ENCODE measurements at regions not wholly inside any gene's neighbourhood (a gene's known extent, or its start where the extent isn't known, plus 50 kb on each side); places are given as distances from the start of the nearest gene placed in this dataset.

DNA sequence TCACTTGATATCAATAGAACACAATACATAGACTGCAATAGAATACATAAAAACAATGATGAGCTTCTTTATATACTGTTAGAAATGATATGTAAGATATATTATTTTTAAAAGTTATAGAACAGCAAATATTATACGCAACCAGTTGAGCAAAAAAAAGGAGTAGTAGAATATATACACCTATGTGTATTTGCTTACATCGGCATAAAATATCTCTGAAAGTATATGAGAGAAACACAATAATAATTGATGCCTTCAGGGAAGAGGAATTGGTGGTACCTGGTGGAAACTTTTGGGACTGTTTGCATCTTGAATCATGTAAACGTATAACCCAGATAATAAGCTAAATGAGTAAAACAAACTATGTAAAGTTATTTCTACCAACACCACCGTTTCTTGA is 418.4 kb upstream of the DCN start:
- Mint-ChIP-seq H3K27ac (no peak overlapping the region), H3K4me1 (peaks cover 5% of the 10 kb centered on the region), H3K36me3 (ENCODE audit: low read depth) (peaks cover 7% of the 10 kb centered on the region), H3K27me3 (ENCODE audit: low read depth, poor library complexity) (peaks cover 2% of the 10 kb centered on the region), H3K4me3 (no peak overlapping the region), H3K9me3 (peaks cover 21% of the 10 kb centered on the region)
- DNase-seq = no peak
- TF ChIP-seq, protein P1, sequence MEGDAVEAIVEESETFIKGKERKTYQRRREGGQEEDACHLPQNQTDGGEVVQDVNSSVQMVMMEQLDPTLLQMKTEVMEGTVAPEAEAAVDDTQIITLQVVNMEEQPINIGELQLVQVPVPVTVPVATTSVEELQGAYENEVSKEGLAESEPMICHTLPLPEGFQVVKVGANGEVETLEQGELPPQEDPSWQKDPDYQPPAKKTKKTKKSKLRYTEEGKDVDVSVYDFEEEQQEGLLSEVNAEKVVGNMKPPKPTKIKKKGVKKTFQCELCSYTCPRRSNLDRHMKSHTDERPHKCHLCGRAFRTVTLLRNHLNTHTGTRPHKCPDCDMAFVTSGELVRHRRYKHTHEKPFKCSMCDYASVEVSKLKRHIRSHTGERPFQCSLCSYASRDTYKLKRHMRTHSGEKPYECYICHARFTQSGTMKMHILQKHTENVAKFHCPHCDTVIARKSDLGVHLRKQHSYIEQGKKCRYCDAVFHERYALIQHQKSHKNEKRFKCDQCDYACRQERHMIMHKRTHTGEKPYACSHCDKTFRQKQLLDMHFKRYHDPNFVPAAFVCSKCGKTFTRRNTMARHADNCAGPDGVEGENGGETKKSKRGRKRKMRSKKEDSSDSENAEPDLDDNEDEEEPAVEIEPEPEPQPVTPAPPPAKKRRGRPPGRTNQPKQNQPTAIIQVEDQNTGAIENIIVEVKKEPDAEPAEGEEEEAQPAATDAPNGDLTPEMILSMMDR (IDR thresholded peaks at IDR 0.05) = no peak

DNA sequence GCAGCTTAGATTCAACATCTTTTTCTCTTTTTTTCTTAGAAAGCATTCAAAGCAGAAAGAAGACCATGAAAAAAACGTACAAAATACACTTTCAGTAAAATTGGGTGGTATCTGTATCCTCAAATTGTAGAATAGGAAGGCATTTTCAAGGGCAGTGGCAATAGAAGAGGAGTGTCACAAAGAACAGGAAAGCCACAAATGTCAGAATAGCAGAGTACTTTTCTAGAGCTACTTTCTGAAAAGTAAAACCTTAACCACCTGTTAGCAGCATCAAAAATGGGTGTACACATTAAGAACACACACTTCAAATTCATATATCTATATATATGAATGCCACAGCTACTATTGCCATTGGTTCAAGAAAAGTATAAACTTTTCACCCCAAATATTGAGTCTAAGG is 412.1 kb upstream of the DCN start:
- TF ChIP-seq, protein P1 (IDR thresholded peaks at IDR 0.05) = no peak
- peaks cover 16% of the 10 kb centered on the region for H3K9me3 Mint-ChIP-seq
- H3K4me1 Mint-ChIP-seq = no peaks in the 10 kb centered on the region
- H3K36me3 Mint-ChIP-seq (ENCODE audit: low read depth) = peaks cover 5% of the 10 kb centered on the region
- H3K4me3 Mint-ChIP-seq = no peak overlapping the region
- no peak overlapping the region for H3K27ac Mint-ChIP-seq
- no peaks in the 10 kb centered on the region for H3K27me3 Mint-ChIP-seq (ENCODE audit: low read depth, poor library complexity)
- DNase-seq = no peak

DNA sequence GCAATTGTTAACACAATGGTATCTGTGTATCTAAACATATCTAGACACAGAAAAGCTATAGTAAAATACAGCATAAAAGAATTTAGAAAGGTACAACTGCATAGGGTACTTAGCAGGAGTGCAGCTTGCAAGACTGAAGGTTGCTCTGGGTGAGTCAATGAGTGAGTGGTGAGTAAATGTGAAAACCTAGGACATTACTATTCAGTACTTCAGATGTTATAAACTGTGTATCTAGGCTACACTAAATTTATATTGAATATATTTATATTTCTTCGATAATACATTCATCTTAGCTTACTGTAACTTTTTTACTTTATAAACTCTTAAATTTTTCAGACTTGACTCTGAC is 409.0 kb upstream of the DCN start:
- Mint-ChIP-seq H3K4me1 (peaks cover 6% of the 10 kb centered on the region), H3K27ac (no peak overlapping the region), H3K27me3 (ENCODE audit: low read depth, poor library complexity) (no peaks in the 10 kb centered on the region), H3K36me3 (ENCODE audit: low read depth) (no peaks in the 10 kb centered on the region), H3K9me3 (no peaks in the 10 kb centered on the region), H3K4me3 (no peak overlapping the region)
- TF ChIP-seq, protein P1 (IDR thresholded peaks at IDR 0.05) = no peak
- DNase-seq = no peak

DNA sequence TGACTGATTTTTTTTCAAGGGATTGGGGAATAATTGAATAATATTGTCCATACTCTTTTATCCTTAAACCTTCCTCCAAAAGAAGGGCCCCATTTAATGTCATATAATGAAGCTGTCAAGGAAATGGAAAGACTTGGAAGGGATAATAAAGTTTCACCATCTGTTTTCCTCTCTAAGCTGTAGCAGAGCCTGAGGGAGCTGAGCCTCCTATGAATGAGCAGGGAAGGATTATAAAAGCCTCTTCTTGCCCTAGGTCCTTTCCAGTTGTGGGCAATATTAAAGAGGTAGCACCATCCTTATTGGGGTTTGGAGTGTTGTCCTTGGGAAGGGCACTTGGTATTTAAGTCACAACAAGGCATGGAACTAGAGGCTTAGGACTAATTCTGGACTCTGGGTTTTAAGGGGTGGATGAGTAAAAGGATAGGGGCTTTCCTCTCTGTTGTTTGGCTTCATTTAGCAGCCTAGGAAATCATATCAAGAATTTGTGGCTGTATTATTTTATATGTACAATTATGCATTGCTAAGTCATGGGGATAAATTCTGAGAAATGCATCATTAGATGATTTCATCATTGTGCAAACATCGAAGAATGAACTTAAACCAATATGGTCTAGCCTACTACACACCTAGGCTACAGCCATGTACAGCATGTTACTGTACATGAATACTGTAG is 408.5 kb upstream of the DCN start:
- H3K4me3 Mint-ChIP-seq = no peak overlapping the region
- TF ChIP-seq, protein P1 (IDR thresholded peaks at IDR 0.05) = no peak
- H3K27ac Mint-ChIP-seq = no peak overlapping the region
- no peaks in the 10 kb centered on the region for H3K36me3 Mint-ChIP-seq (ENCODE audit: low read depth)
- H3K9me3 Mint-ChIP-seq = no peaks in the 10 kb centered on the region
- no peaks in the 10 kb centered on the region for H3K27me3 Mint-ChIP-seq (ENCODE audit: low read depth, poor library complexity)
- H3K4me1 Mint-ChIP-seq = peaks cover 6% of the 10 kb centered on the region
- no peak for DNase-seq

DNA sequence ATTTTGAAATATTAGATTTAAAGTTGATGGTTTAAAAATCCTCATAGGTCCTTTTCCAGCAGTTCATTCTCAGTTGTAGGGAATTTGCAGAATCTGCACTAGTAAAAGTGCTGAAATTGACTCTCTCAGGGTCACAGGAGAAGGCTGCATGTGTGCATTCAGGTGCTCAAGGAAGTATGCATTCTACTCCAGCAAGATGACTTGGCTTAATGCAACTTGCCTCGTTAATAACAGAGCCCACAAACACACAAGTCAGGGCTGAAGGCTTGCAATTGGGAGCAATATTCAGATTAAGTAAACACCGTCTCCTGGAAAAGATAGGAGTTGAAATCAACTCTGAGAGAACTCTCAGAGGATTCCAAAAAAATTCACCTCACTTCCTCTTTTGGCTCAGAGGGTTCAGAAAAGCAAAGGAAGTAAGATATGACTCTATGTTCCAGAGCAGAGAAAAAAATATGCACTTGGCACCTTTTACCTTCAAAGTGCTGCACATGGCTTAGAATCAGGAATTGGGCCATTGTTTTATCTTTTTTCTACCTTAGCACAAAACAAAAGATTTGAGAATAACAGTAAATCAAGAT is 406.3 kb upstream of the DCN start:
- Mint-ChIP-seq H3K27me3 (ENCODE audit: low read depth, poor library complexity) (no peaks in the 10 kb centered on the region), H3K27ac (no peak overlapping the region), H3K36me3 (ENCODE audit: low read depth) (no peaks in the 10 kb centered on the region), H3K4me1 (peaks cover 6% of the 10 kb centered on the region), H3K9me3 (no peaks in the 10 kb centered on the region), H3K4me3 (no peak overlapping the region)
- TF ChIP-seq, protein P1 (IDR thresholded peaks at IDR 0.05) = no peak
- no peak for DNase-seq

DNA sequence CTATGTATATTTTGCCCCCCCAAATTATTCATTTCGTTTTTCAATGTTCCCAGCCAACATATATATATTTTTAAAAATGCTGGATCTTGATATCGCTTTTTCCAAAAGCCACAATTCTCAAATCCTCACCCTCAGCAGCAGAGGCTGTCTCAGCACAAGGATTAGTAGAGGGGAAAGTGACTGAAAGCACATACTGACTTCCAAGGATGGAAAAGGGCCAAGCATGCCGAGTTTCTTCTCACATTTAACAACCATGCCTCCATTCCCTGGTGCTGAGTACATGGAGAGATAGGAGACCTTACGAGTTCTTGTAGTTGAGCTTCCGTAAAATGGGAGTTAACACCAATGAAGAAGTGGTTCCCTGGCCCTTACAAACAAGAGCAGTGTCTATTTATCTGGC is 403.4 kb upstream of the DCN start:
- H3K36me3 Mint-ChIP-seq (ENCODE audit: low read depth) = no peaks in the 10 kb centered on the region
- H3K4me1 Mint-ChIP-seq = peaks cover 6% of the 10 kb centered on the region
- H3K27me3 Mint-ChIP-seq (ENCODE audit: low read depth, poor library complexity) = no peaks in the 10 kb centered on the region
- no peaks in the 10 kb centered on the region for H3K9me3 Mint-ChIP-seq
- DNase-seq = no peak
- no peak overlapping the region for H3K4me3 Mint-ChIP-seq
- no peak overlapping the region for H3K27ac Mint-ChIP-seq
- TF ChIP-seq, protein P1 (IDR thresholded peaks at IDR 0.05) = no peak

Data from nephron progenitor cell (in vitro differentiated cells).